Gastrocnemius medialis (tissue), 4 donors: ENCODE measurements at regions not wholly inside any gene's neighbourhood (a gene's known extent, or its start where the extent isn't known, plus 50 kb on each side); places are given as distances from the start of the nearest gene placed in this dataset.
A peak's percentile ranks its signal among the peaks of the same experiment; 100 is the strongest.
"Not testable (repeated sequence)": the region's sequence is repeated elsewhere in the genome, so short reads cannot be mapped to it uniquely, and the experiment has no call there.

ENCODE experiments used
- ATAC-seq, 2 donors: fragments of 150-250 bp; one replicate each; pipeline ENCODE4 v1.9.1; 2016
- DNase-seq, 2 donors: peaks; one replicate each; pipeline ENCODE4 v3.0.0-alpha.2; 2019
- H3K27ac ChIP-seq, 4 donors: fragments of 200-600 bp; sonication (generic); 1 replicate in 1 of 4; 2 replicates in 3 of 4; pipeline ENCODE4 v1.5.1; 2016 to 2018; ENCODE audit warnings: mild to moderate bottlenecking in 2 of 4, moderate library complexity in 1 of 4
- H3K27me3 ChIP-seq, 3 donors: fragments of 200-600 bp; sonication (generic) in 2 of 3; 1 replicate in 1 of 3; 2 replicates in 2 of 3; pipeline versions ENCODE4 v1.5.1 to v1.6.0; 2016 to 2019; ENCODE audit warnings: mild to moderate bottlenecking in 1 of 3, moderate library complexity in 1 of 3
- H3K36me3 ChIP-seq, 2 donors: fragments of 200-600 bp; sonication (generic) in 1 of 2; one replicate each; pipeline ENCODE4 v1.5.1; 2017 to 2018
- H3K4me1 ChIP-seq, 2 donors: fragments of 200-600 bp; sonication (generic) in 1 of 2; one replicate each; pipeline ENCODE4 v1.5.1; 2016 to 2017; ENCODE audit warnings: mild to moderate bottlenecking in 2 of 2
- H3K4me3 ChIP-seq, 4 donors: fragments of 200-600 bp; sonication (generic) in 3 of 4; 1 replicate in 1 of 4; 2 replicates in 3 of 4; pipeline ENCODE4 v1.5.1; 2016 to 2019; ENCODE audit warnings: mild to moderate bottlenecking in 2 of 4
- H3K9me3 ChIP-seq, 3 donors: fragments of 200-600 bp; sonication (generic) in 2 of 3; 1 replicate in 1 of 3; 2 replicates in 2 of 3; pipeline ENCODE4 v1.5.1; 2016 to 2019
- POLR2A ChIP-seq, 2 donors: fragments of 450-650 bp; IDR thresholded peaks; one replicate each; pipeline ENCODE4 v1.6.1; 2017; ENCODE audit warnings: antibody characterized with exemption in 2 of 2, mild to moderate bottlenecking in 2 of 2, moderate library complexity in 2 of 2
- in situ Hi-C, 4 donors: fragments of 200-750 bp; cut with MboI; loops; one replicate each; pipeline versions ENCODE4 v1.15.0 to v1.8.0; 2017; ENCODE audit warnings: low sequenced_read_pairs in 4 of 4
- intact Hi-C: fragments of 100-400 bp; cut with DNase I; formaldehyde crosslinking; loops from one replicate; pipeline ENCODE4 v1.15.1; 2023; ENCODE audit warnings: low total_unique reads
- TF ChIP-seq, protein P1 (sequence below), 5 experiments: fragments of 450-650 bp in 3 of 5; fragments of 200-600 bp in 2 of 5; sonication (generic) in 2 of 5; IDR thresholded peaks in 4 of 5; conservative IDR thresholded peaks in 1 of 5; 1 replicate in 4 of 5; 2 replicates in 1 of 5; pipeline ENCODE4 v1.5.1; 2016 to 2019; ENCODE audit warnings: antibody characterized with exemption in 5 of 5, mild to moderate bottlenecking in 3 of 5, moderate library complexity in 3 of 5

DNA sequence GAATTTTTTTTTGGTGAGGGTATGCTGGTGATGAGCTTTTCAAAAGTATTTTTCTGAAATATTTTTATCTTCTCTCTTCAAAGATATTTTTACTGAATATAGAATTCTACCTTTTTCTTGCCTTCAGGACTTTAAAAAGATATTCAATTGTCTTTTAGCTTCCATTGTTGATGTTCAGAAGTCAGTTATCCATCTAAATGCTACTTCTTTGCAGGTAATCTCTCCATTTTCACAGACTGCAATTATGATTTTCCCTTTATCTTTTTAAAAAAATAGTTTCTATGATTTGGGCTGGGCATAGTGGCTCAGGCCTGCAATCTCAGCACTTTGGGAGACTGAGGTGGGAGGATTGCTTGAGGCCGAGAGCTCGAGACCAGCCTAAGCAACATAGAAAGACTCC, 222.4 kb downstream of the IL20RB start:
- TF ChIP-seq, protein P1, sequence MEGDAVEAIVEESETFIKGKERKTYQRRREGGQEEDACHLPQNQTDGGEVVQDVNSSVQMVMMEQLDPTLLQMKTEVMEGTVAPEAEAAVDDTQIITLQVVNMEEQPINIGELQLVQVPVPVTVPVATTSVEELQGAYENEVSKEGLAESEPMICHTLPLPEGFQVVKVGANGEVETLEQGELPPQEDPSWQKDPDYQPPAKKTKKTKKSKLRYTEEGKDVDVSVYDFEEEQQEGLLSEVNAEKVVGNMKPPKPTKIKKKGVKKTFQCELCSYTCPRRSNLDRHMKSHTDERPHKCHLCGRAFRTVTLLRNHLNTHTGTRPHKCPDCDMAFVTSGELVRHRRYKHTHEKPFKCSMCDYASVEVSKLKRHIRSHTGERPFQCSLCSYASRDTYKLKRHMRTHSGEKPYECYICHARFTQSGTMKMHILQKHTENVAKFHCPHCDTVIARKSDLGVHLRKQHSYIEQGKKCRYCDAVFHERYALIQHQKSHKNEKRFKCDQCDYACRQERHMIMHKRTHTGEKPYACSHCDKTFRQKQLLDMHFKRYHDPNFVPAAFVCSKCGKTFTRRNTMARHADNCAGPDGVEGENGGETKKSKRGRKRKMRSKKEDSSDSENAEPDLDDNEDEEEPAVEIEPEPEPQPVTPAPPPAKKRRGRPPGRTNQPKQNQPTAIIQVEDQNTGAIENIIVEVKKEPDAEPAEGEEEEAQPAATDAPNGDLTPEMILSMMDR (IDR thresholded peaks at IDR 0.05 in 4 of 5, conservative IDR thresholded peaks at IDR 0.05 in 1 of 5): no peak
- TF ChIP-seq POLR2A (IDR thresholded peaks at IDR 0.05): no peak
- ATAC-seq: no peak
- no peak for DNase-seq
- Histone ChIP-seq H3K36me3 (no peaks in the 10 kb centered on the region), H3K9me3 (no peaks in the 10 kb centered on the region), H3K27me3 (no peaks in the 10 kb centered on the region), H3K27ac (no peak overlapping the region), H3K4me3 (no peak overlapping the region), H3K4me1 (no peaks in the 10 kb centered on the region)
- intact Hi-C loops: no loop called here
- in situ Hi-C loops: no loop called here

DNA sequence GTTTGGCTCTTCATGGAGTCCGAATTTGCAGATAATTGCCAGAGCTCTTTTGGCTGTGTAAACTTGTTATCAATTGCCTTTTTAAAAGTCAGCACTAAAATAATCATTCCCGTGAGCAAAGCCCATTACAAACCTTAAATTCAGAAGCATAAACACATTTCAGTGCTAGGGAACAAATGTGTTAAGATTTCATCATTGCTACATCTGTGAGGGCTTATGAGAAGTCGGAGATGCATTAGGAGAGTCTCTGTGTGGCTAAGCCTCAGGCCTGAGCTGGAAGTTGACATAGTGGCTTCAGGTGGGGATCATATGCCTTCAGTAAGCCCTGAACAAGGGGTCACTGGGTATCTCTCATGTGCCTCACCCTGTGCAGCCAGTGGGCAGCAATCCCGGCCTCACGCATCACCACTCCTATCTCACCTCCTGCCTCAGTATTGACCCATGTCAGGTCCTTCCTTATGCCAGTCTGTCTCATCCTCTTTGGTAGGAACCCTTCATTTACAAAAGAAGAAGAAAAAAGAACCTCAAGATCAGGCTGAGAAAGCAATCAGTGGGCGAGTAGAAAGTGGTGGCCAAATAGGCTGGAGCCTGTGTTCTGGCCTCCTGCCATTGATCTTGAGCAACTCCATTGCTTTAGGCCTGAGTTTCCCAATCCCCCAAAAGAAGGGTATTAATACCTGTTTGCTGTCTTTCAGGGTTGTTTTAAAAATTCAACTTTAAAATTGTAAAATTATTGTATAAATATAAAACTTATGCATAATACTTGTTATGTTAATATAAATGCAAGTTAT, 233.5 kb downstream of the IL20RB start:
- Histone ChIP-seq H3K4me1 (no peaks in the 10 kb centered on the region), H3K36me3 (no peaks in the 10 kb centered on the region), H3K9me3 (no peaks in the 10 kb centered on the region), H3K27ac (no peak overlapping the region), H3K27me3 (no peaks in the 10 kb centered on the region), H3K4me3 (no peak overlapping the region)
- DNase-seq: peak; percentile 7 to 22
- intact Hi-C loops: loop anchor here (2.0 kb wide), 1 partner anchor 23 kb away; no protein-coding TSS in a partner anchor
- in situ Hi-C loops: no loop called here
- ATAC-seq: peak in 1 of 2 donors; percentile 39
- TF ChIP-seq POLR2A (IDR thresholded peaks at IDR 0.05): no peak
- TF ChIP-seq, protein P1 (IDR thresholded peaks at IDR 0.05 in 4 of 5, conservative IDR thresholded peaks at IDR 0.05 in 1 of 5): no peak

DNA sequence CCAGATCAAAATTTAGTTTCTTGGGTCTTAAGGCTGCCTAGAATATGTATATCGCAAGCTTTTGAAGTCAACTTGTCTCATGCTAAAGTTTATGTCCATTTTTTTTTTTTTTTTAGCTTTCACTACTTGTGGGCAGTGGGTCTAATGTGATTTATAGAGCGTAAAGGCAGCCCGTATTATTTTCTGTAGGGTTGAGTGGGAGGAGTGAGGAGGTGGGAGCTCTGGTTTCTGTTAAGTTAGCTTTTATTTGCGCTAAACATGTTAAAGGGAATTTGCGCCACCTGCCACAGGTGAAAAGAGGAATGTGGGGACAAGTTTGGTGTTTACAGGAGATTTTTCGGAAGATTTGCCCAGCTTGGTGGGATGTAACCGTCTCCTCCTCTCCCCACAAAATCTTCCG, 234.2 kb downstream of the IL20RB start:
- no peak for ATAC-seq
- H3K36me3 ChIP-seq: no peaks in the 10 kb centered on the region
- DNase-seq: no peak
- no peaks in the 10 kb centered on the region for H3K4me1 ChIP-seq
- H3K4me3 ChIP-seq: no peak overlapping the region
- intact Hi-C loops: loop anchor here (2.0 kb wide), 1 partner anchor 23 kb away; no protein-coding TSS in a partner anchor
- TF ChIP-seq POLR2A (IDR thresholded peaks at IDR 0.05): no peak
- TF ChIP-seq, protein P1 (IDR thresholded peaks at IDR 0.05 in 4 of 5, conservative IDR thresholded peaks at IDR 0.05 in 1 of 5): no peak
- no peaks in the 10 kb centered on the region for H3K27me3 ChIP-seq
- no peak overlapping the region for H3K27ac ChIP-seq
- in situ Hi-C loops: no loop called here
- H3K9me3 ChIP-seq: no peaks in the 10 kb centered on the region

DNA sequence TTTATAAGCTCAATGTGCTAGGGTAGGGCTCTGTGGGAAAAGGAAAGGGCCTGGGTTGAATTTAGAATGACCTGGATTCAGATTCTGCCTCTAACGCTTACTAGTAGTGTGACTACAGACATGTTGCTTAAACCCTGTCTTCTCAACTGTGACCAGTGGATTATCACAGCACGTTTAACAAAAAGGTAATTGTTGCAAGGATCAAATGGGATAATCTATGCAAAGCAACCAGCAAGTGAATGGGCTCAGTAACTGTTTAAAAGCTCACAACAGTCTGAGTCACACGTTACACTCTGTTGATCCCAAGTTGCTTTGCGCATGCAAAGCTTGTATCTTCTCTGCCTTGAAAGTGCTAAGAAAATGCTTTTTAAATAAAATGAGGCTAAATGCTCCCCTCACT, 236.5 kb downstream of the IL20RB start:
- in situ Hi-C loops (no loop called here), intact Hi-C loops (no loop called here)
- H3K4me3 ChIP-seq: no peak overlapping the region
- H3K9me3 ChIP-seq: no peaks in the 10 kb centered on the region
- no peaks in the 10 kb centered on the region for H3K27me3 ChIP-seq
- no peak for TF ChIP-seq POLR2A (IDR thresholded peaks at IDR 0.05)
- TF ChIP-seq, protein P1 (IDR thresholded peaks at IDR 0.05 in 4 of 5, conservative IDR thresholded peaks at IDR 0.05 in 1 of 5): no peak
- H3K27ac ChIP-seq: no peak overlapping the region
- no peaks in the 10 kb centered on the region for H3K36me3 ChIP-seq
- no peaks in the 10 kb centered on the region for H3K4me1 ChIP-seq
- ATAC-seq (no peak), DNase-seq (no peak)

DNA sequence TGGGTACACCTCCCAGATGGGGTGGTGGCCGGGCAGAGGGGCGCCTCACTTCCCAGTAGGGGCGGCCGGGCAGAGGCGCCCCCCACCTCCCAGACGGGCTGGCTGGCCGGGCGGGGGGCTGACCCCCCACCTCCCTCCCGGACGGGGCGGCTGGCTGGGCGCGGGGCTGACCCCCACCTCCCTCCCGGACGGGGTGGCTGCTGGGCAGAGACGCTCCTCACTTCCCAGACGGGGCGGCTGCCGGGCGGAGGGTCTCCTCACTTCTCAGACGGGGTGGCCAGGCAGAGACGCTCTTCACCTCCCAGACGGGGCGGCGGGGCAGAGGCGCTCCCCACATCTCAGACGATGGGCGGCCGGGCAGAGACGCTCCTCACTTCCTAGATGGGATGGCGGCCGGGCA, 240.6 kb downstream of the IL20RB start:
- intact Hi-C loops, DNase-seq, H3K27me3 ChIP-seq, H3K9me3 ChIP-seq, H3K4me3 ChIP-seq, ATAC-seq, in situ Hi-C loops, H3K4me1 ChIP-seq, H3K27ac ChIP-seq, H3K36me3 ChIP-seq: not testable (repeated sequence)
